HG02840 (cell line): ENCODE measurements at regions not wholly inside any gene's neighbourhood (a gene's known extent, or its start where the extent isn't known, plus 50 kb on each side); places are given as distances from the start of the nearest gene placed in this dataset.
"Not testable (repeated sequence)": the region's sequence is repeated elsewhere in the genome, so short reads cannot be mapped to it uniquely, and the experiment has no call there.

ENCODE experiments used
- ATAC-seq: cut with Tn5 transposase; IDR thresholded peaks from one replicate; pipeline ENCODE4 v1.9.1; 2021; ENCODE audit warnings: mild to moderate bottlenecking, moderate library complexity, moderate number of reproducible peaks; ENCODE audit not compliant: unreplicated experiment, low FRiP score

DNA sequence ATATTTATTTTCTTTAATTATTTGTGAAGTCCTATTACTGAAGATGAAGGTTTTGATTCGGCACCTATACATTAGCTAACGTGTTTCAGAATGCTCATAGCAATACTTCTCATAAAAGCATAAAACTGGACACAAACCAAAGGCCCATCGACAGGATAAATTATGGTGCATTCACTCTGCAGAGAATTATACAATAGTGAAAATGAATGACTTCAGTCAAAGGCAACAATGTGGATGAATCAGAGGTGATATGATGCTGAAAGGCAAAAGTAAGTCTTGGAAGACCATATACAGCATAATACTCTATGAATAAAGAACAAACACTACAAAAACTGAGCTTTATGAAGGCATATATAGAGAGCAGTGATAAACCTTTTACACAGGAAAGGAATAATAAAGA is 156.6 kb upstream of the EGLN3 start:
- ATAC-seq = no peak

DNA sequence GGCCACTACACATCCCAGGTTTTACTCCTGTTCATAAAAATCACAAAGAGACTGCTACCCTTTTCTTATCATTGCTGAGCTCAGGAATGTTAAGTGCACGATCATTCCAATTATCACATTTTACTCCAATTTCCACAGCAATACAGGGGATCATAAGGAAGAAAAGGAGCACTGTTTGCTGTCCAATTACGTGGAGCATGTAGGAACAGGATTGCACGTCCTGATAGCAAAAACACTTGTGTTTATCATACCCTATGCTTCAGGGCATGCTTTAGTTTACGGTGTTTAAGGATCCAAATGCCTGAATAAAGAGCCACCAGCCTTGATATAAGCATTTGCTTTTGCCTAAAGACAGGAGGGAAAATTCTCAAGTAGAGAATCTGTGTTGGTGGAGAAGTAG is 155.4 kb upstream of the EGLN3 start:
- no peak for ATAC-seq

DNA sequence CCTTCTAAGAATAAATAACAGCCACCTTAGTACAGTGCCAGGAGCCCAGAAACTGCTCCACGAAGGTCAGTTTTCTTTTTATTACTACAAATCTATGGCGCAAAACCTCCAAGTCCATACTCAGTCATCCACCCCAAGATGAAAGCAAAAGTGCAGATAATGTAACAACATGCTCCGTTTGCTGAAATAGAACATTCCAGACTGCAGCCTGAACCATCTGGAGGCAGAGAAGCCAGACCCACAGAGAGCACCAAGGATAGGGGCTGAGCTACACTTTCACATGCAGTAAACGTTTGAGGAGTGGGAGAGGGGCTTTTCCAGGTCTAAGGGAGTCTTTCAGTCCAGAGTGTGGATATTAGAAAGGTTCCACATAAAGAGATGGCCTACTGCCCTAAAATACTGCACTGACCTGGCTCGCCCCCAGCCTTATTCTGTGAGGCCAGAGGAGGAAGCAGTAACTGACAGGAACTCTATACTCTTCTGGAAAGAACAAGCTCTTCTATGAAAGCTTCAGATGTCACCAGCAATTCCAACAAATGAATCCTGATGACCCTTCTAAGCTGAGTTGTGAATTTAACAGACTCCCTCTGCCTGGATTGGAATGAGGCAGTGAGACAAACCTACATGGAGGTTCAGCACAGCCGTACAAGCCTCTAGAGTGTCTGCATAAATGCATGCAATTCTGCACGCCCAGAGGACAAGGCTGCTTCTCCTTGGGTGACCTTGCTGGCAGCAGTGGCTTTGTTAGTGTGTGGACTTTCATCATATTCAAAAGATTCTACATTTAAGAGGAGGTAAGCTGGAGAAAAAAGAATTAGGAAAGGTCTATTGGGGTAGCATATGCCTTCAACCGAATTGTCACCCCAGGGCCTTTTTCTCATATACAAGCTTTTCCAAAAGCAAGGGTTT is 153.9 kb upstream of the EGLN3 start:
- no peak for ATAC-seq

DNA sequence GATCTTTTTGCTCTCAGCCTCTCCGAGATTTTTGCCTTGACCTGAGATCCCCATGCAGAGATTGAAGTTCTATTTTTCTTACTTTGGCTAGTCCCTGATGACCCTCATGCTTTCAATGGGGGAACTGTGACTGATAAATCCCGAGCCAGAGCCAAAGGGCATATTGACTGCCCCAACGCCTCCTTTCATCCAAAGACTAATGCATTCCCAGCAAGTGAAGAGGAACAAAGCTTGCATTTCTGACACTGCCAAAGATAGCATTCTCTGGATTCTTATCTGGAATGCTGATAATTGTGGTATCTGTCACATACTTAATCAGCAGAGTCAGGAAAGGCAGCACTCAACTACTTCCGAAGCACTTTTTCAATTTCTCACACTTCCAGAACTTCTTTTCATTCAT is 152.3 kb upstream of the EGLN3 start:
- no peak for ATAC-seq

DNA sequence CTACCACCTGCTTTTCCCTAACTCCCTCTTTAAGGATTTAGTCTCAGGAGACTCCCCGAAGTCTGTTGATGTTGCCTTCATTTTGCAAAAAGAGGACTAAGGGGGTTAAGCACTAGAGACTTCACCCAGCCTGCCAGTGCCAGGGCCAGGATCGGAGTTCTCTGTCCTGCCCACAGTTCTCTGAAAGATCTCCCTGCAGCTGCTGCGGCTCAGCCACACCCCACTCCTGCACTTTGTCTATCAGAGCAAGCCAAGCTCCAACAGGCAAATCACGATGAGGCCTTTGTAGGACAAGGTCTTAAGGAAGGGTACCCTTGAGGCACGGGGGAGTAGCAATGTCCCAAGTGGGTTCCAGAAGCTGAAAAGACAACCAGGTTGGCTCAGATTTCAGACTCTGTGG is 148.8 kb upstream of the EGLN3 start:
- ATAC-seq = no peak

DNA sequence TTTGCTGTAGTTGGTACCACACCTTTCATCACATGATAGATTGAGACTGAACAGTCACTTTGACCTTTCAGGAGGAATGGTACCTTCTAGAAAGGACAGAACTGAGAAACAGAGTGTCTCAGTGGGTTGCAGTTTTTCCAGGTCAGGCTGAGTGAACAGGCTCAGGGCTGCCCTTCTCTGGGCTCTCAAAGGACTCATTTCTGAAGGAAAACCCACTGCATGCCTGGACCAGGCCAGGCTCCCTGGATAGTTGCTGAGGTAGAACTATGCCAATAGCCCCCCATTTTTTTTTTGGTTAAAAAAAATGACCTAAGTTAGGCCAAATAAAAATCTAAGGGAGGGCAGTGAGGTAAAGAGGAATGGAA is 148.1 kb upstream of the EGLN3 start:
- ATAC-seq = no peak

DNA sequence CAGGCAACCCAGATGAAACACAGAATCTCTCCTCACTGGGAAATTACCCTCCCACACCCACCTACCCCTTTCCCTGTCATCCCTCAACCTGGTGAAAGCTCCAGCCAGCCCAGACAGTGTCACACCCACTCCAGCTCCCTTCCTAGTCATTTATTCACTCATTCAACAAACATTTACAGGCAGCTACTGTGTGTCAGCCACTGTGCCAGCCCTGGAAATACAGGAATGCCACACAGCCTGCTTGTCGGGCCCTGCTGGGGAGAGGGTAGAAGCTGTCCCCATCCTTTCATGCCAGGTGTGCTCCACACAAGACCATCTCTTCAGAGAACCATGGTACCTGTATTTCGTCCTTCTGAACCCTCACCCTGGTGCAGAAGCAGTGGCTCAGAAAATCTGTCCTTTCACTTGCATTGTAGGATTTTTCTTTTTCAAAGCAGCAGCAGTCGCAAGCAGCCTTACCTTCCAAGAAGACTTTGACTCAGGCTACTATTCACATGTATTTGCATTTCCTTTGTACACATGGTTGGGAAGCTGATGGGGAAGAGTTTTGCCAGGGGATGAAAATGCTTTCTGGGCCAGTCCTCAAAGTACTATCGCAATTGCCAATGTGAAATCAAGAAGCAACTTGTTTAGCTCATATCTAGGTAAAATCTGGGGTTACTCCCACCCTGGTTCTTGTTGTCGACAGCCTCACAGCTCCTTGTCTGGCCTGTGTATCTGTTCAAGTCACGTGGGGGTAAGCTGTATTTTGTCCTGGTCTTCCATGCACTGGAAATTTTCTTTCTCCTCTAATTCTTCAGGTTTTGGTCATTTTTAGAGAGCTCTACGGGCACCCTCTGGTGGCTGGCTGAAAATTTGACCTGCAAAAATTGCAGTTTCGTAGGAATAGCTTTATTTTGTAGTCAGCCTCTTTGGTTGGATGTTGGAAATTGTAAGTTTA is 147.4 kb upstream of the EGLN3 start:
- no peak for ATAC-seq

DNA sequence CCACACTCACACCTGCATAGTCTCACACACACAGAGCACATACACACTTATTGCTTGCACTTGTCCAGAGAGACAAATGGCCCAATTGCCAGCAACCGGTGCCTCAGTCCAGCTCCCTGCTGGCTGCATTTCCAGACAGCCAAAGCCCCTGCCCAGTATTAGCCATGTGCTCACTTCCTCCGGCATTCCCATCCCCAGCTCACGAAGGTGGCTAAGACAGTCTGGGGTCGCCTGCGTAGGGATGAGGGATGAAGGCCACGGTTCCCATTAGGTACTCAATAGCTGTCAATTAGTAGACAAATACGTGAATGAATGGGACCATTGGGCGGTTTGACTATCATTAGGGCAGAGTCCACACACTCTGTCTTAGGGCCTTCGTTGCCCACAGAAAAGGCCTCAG is 146.8 kb upstream of the EGLN3 start:
- no peak for ATAC-seq

DNA sequence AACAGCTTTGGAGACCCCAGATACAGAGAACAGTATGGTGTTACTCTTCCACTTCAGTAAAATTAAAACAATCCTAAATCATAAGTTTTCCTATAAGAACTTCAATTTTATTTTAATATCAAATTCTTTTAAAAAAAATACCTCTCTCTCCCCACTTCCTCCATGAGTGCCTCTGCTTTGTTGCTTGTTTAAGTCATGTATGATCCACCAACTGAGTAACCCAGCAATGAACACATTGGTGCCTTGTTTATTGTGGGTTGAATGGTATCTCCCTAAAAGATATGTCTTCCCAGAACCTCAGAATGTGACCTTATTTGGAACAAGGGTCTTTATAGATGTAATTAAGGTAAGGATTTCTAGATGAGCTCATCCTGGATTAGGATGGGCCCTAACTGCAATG is 143.5 kb upstream of the EGLN3 start:
- ATAC-seq = no peak

DNA sequence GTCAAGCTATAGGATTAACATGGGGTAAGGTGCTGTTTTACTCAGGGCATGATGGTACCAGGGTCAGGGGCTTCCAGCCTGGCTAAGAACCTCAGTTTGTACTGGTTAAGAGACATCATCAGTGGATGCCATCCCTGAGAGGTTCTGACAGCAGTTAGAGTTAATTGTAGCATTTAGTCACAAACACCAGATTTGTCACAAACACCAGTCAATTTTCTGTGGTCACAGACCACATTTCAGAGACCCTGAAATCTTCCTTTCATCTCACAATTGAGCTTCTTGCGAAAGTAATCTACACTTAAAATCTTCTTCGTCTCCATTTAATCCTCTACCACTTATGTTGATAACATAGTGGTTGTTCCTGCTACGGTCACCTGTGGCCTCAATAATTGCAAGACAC is 143.0 kb upstream of the EGLN3 start:
- no peak for ATAC-seq

DNA sequence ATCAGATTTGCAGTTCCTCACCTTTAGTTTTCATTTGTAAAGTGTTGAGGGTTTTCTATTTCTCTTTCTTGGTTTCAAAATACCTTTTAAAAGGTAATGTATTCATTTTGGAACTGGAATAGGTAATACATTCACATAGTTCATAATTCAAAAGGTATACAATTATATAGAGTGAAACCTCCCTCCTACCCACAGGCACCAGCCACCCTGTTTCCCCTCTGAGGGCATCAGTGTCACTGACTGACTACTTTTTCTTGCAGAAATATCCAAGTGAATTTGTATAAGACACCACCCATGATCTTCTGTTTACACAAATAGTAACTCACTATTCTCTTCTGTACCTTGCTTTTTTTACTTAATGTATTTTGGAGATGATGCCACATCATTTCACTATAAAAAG is 139.6 kb upstream of the EGLN3 start:
- no peak for ATAC-seq

DNA sequence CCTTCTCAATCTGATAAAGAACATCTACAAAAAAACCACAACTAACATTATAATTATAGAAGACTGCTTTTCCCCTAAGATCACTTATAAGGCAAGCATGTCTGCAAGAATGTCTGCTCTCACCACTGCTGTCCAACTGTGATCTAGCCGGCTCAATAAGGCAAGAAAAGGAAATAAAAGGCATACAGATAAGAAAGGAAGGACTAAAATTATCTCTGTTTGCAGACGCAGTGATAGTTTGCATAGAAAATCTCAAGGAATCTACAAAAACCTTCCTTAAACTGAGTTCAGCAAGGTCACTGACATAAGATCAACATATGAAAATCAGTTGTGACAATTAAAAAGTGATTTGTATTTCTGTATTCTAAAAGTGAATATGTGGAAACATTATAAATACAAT is 138.0 kb upstream of the EGLN3 start:
- no peak for ATAC-seq

DNA sequence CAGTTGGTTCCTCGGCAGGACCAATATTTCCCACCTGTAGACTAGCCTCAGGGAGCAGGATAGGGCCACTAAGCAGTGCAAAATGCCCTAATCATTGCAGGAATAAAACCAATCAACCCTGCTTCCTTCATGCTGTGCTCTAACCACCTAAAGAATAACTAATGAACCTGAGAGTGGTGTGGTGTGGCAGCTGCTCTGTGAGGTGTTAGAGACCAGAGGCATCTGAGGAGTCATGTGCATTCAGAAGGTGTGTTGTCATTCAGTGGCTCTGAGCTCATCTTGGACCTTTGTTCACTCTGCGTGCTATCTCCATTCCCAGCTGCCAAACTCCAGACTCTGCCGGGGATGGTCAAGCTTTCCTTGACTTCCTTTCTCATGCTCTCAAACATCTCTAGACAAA is 136.7 kb upstream of the EGLN3 start:
- no peak for ATAC-seq

DNA sequence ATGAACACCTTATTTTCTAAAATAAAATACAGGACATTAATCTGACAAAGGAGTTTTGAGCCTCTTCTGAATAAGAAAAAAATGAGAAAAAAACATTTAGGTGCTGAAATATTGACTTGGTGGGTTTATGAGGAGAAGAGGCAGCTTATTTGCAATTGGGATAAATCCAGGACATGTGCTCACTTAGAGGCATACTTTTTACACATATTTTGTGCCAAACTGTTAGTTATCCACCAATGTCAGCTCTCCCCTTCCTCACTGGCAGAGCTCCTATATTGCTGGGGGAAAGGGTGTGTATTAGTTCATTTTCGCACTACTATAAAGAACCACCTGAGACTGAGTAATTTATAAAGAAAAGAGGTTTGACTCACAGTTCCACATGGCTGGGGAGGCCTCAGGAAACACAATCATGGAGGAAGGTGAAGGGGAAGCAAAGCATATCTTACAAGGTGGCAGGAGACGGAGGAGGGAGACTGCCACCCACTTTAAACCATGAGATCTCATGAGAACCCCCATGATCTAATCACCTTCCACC is 135.4 kb upstream of the EGLN3 start:
- no peak for ATAC-seq

DNA sequence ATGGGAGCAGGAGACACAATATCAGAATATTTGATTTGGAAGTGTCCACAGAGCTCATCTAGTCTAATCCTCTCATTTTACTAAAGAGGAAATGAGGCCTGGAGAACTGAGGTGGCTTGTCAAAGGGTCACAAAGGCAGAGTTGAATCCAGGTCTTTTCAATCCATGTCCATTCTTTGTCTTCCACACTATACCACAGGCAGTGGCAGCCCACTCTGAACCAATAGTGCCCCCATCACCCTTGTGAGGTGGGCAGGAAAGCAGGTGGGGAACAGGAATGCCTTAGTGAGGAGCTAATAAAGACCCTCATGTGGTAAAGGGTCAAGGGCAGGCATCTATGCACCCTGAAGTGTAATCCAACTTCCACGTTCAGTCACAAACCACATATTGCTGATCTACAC is 134.8 kb upstream of the EGLN3 start:
- no peak for ATAC-seq

DNA sequence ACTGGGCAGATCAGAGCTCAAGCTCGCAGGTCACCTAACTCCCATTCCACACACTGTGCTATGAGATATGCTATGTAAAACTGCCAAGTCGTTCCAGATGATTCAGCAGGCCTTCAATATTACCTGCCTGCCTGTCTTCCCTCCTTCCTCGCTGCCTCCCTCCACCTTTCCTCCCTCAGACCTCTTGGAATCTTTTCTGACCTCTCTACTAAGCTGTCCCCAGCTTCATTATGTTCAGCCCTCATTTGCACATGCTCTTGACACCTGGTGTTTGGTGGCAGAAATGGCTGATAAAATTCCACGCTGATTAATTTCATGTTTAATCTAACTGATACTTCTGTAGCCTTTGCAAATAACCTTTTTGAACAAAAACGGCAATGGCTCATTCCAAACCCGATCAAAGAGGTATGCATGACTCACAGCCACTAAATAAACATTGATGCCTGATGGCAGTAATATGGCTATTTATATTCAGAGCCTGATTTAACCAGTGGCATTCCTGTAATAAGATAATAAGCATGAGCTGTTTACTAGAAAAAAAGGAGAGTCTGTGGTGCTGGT is 130.8 kb upstream of the EGLN3 start:
- no peak for ATAC-seq

DNA sequence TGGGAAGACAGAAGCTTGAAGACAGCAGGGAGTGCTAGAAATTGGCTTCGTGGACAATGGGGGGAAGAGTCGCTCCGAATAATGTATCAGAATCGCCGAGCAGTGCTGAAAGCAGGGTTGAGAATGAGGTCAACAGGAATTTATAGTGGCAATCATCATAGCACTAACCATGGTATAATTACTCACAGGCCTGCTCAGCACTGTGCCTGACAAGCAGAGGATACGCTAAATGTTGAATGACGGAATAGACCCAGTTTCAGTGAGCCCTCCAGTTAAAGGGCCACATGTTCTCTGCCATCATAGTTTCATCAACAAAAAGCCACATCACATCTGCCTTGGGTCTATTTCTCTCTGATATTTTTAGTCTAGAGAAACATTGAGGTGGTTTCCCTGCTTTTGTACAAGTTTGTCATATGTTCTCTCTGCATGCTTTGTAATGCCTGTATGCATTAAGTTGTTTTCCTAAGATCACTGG is 130.3 kb upstream of the EGLN3 start:
- ATAC-seq = no peak

DNA sequence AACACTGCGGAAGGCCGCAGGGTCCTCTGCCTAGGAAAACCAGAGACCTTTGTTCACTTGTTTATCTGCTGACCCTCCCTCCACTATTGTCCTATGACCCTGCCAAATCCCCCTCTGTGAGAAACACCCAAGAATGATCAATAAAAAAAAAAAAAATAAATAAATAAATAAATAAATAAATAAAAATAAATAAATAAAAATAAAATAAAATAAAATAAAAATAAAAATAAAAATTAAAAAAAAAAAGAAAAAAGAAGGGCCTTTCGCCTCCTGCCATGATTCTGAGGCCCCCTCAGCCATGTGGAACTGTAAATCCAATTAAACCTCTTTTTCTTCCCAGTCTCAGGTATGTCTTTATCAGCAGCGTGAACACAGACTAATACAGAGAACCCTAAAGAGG is 128.8 kb upstream of the EGLN3 start:
- ATAC-seq = not testable (repeated sequence)

DNA sequence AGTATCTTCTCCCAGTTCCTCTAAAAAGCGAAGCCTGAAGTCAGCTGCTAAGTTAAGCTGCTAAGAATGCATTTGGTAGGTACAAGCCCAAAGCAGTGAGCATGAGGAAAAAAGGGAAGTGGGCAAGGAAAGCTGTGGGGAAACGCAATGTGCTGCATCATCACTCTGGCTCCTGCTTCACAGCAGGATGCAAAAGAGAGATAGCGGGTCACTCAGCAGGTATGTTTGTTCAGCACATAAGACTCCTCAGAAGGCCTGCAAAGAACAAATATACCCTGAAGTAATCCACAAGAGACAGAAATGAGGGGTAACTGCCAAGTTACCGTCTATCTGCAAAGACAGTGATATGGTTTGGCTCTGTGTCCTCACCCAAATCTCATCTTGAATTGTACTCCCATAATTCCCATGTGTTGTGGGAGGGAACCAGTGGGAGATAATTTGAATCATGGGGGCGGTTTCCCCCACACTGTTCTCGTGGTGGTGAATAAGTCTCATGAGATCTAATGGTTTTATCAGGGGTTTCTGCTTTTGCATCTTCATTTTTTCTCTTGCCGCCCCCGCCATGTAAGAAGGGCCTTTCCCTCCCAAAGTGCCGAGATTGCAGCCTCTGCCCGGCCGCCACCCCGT is 127.4 kb upstream of the EGLN3 start:
- ATAC-seq = no peak

DNA sequence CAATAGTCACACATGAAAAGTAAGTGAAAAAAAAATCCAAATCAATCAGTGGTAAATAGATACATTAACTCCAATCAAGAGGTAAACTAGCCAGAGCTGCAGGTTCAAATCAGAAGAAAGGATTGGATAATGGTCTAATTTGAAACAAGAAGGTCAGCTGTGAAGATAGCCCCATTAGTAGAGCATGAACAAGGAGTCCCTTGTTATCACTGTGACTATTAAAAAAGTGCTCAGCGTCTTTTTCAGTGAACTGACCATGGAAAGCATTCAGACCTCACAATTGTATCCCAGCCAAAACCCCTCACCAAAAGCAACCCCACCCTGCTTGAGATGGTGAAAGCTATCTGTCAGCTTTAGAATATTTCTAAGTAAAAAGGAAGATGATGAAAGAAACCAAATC is 125.0 kb upstream of the EGLN3 start:
- no peak for ATAC-seq
